SJCRH30 (cell line): ENCODE measurements at regions not wholly inside any gene's neighbourhood (a gene's known extent, or its start where the extent isn't known, plus 50 kb on each side); places are given as distances from the start of the nearest gene placed in this dataset.
"Not testable (repeated sequence)": the region's sequence is repeated elsewhere in the genome, so short reads cannot be mapped to it uniquely, and the experiment has no call there.

ENCODE experiments used
- DNase-seq, 2 experiments: peaks; one replicate each; pipeline ENCODE4 v3.0.0-alpha.2; 2015 to 2020
- H3K27ac ChIP-seq: fragments of 250-450 bp; sonication (Bioruptor Pico); 2 replicates; pipeline ENCODE4 v1.5.1; 2020; ENCODE audit warnings: mild to moderate bottlenecking, moderate library complexity
- H3K27me3 ChIP-seq: fragments of 250-450 bp; sonication (Bioruptor Pico); 2 replicates; pipeline ENCODE4 v1.5.1; 2020; ENCODE audit warnings: mild to moderate bottlenecking, moderate library complexity
- H3K36me3 ChIP-seq: fragments of 250-450 bp; sonication (Bioruptor Pico); 2 replicates; pipeline ENCODE4 v1.5.1; 2020; ENCODE audit warnings: mild to moderate bottlenecking, moderate library complexity
- H3K4me1 ChIP-seq: fragments of 250-450 bp; sonication (Bioruptor Pico); 2 replicates; pipeline ENCODE4 v1.5.1; 2020; ENCODE audit warnings: mild to moderate bottlenecking, moderate library complexity
- H3K4me3 ChIP-seq: fragments of 250-450 bp; sonication (Bioruptor Pico); 2 replicates; pipeline ENCODE4 v1.5.1; 2020; ENCODE audit warnings: mild to moderate bottlenecking, moderate library complexity
- H3K9me3 ChIP-seq: fragments of 250-450 bp; sonication (Bioruptor Pico); replicated peaks from 2 replicates; pipeline ENCODE4 v1.5.1; 2020; ENCODE audit warnings: mild to moderate bottlenecking, moderate library complexity

DNA sequence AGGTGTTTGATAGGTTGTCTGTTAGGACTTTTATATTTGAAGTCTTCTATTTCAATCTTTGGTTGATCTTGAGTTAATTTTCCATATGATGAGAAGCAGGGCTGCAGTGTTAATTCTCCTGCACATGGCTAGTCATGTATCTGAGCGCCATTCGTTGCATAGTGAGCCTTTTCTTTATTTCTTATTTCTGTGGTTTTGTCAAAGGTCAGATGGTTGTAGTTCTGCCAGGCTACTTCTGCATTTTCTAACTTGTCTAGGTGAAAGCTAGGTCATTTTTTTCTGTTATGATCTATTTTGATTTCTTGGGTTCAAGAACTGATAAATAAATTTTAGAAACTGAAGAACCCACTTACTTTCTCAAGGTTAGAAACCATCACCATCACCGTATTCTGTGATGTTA lies 56.7 kb downstream of the CCDC74A start:
- H3K4me3 ChIP-seq, result no peak overlapping the region
- no peaks in the 10 kb centered on the region for H3K36me3 ChIP-seq
- peaks cover 10% of the 10 kb centered on the region for H3K27me3 ChIP-seq
- H3K9me3 ChIP-seq, result no peaks in the 10 kb centered on the region
- no peaks in the 10 kb centered on the region for H3K4me1 ChIP-seq
- DNase-seq, result no peak
- no peak overlapping the region for H3K27ac ChIP-seq

GRCh38 chr2:131584940-131585339 lies 57.3 kb downstream of the CCDC74A start:
- Histone ChIP-seq H3K36me3 (no peaks in the 10 kb centered on the region), H3K27me3 (peaks cover 10% of the 10 kb centered on the region), H3K4me3 (no peak overlapping the region)

GRCh38 chr2:131588152-131588873 lies 60.6 kb downstream of the CCDC74A start:
- no peak overlapping the region for H3K4me3 ChIP-seq
- H3K27me3 ChIP-seq, result peaks cover 10% of the 10 kb centered on the region

More at GRCh38 chr2:131584940-131585339, 57.3 kb downstream of the CCDC74A start:
- Histone ChIP-seq H3K9me3 (no peaks in the 10 kb centered on the region), H3K4me1 (no peaks in the 10 kb centered on the region), H3K27ac (no peak overlapping the region)
- no peak for DNase-seq

GRCh38 chr2:131589126-131589525 lies 61.4 kb downstream of the CCDC74A start:
- DNase-seq, H3K36me3 ChIP-seq, H3K9me3 ChIP-seq, H3K27ac ChIP-seq, H3K4me3 ChIP-seq, H3K27me3 ChIP-seq, H3K4me1 ChIP-seq: not testable (repeated sequence)

More at GRCh38 chr2:131588152-131588873, 60.6 kb downstream of the CCDC74A start:
- no peak for DNase-seq
- Histone ChIP-seq H3K9me3 (no peaks in the 10 kb centered on the region), H3K27ac (no peak overlapping the region), H3K36me3 (no peaks in the 10 kb centered on the region), H3K4me1 (no peaks in the 10 kb centered on the region)

GRCh38 chr2:131590366-131590765 lies 62.7 kb downstream of the CCDC74A start:
- DNase-seq, result no peak
- Histone ChIP-seq H3K27me3 (peaks cover 10% of the 10 kb centered on the region), H3K36me3 (no peaks in the 10 kb centered on the region), H3K4me3 (no peak overlapping the region), H3K27ac (no peak overlapping the region), H3K4me1 (no peaks in the 10 kb centered on the region), H3K9me3 (no peaks in the 10 kb centered on the region)

- Histone ChIP-seq H3K36me3 (no peaks in the 10 kb centered on the region), H3K27ac (no peak overlapping the region), H3K9me3 (no peaks in the 10 kb centered on the region), H3K27me3 (peaks cover 10% of the 10 kb centered on the region), H3K4me3 (no peak overlapping the region), H3K4me1 (no peaks in the 10 kb centered on the region)
- DNase-seq, result no peak
These were observed 63.2 kb downstream of the CCDC74A start for GRCh38 chr2:131590896-131591295.

- H3K9me3 ChIP-seq, H3K27me3 ChIP-seq, H3K4me1 ChIP-seq, H3K36me3 ChIP-seq, DNase-seq, H3K4me3 ChIP-seq, H3K27ac ChIP-seq: not testable (repeated sequence)
These were observed 68.9 kb downstream of the CCDC74A start for GRCh38 chr2:131596561-131596960.

GRCh38 chr2:131602444-131602843 lies 74.8 kb downstream of the CCDC74A start:
- not testable (repeated sequence) for H3K4me3 ChIP-seq, H3K9me3 ChIP-seq, H3K36me3 ChIP-seq, H3K27me3 ChIP-seq, H3K27ac ChIP-seq, DNase-seq, H3K4me1 ChIP-seq

DNA sequence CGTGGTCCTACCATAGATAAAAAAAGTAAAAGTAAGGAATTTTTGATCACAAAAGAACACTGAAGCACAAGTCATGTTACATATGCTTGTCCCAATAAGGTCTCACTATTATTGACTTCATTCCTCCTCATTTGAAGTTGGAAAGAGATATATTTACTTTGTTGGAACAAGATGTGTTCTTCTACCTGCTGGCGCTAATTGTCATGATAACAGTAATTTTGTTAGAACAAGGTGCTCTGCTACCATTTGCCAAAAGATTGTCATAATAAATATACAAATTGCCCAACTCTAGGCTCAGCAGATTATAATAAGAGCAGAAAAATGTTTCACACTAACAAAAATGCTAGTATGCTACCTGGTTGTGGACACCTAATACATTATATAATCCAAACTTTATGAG lies 77.0 kb downstream of the CCDC74A start:
- H3K27me3 ChIP-seq, H3K27ac ChIP-seq, H3K36me3 ChIP-seq, DNase-seq, H3K4me3 ChIP-seq, H3K4me1 ChIP-seq, H3K9me3 ChIP-seq: not testable (repeated sequence)

DNA sequence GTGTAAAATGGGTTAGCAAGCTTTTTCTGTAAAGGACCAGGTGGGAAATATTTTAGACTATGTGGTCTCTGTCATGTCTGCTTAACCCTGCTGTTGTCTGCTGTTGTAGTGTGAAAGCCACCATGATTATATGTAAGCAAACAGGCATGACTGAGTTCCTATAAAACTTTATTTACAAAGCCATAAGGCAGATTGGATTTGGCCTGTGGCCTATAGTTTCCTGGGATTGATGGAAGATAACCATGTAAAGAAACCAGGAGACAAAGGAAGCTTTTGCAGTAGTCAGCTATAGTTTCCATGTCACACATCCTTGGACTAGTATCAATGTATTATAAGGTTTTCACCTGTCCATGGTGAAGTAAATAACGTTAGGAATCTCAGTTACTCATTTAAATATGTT lies 78.7 kb downstream of the CCDC74A start:
- H3K4me3 ChIP-seq, H3K4me1 ChIP-seq, H3K36me3 ChIP-seq, H3K27me3 ChIP-seq, H3K9me3 ChIP-seq, H3K27ac ChIP-seq, DNase-seq: not testable (repeated sequence)

GRCh38 chr2:131607056-131607455 lies 79.4 kb downstream of the CCDC74A start:
- not testable (repeated sequence) for H3K4me1 ChIP-seq, H3K27ac ChIP-seq, H3K4me3 ChIP-seq, H3K36me3 ChIP-seq, DNase-seq, H3K27me3 ChIP-seq, H3K9me3 ChIP-seq

DNA sequence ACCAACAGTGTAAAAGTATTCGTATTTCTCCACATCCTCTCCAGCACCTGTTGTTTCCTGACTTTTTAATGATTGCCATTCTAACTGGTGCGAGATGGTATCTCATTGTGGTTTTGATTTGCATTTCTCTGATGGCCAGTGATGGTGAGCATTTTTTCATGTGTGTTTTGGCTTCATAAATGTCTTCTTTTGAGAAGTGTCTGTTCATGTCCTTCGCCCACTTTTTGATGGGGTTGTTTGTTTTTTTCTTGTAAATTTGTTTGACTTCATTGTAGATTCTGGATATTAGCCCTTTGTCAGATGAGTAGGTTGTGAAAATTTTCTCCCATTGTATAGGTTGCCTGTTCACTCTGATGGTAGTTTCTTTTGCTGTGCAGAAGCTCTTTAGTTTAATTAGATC lies 86.9 kb downstream of the CCDC74A start:
- not testable (repeated sequence) for H3K4me1 ChIP-seq, H3K36me3 ChIP-seq, DNase-seq, H3K4me3 ChIP-seq, H3K27me3 ChIP-seq, H3K9me3 ChIP-seq, H3K27ac ChIP-seq

DNA sequence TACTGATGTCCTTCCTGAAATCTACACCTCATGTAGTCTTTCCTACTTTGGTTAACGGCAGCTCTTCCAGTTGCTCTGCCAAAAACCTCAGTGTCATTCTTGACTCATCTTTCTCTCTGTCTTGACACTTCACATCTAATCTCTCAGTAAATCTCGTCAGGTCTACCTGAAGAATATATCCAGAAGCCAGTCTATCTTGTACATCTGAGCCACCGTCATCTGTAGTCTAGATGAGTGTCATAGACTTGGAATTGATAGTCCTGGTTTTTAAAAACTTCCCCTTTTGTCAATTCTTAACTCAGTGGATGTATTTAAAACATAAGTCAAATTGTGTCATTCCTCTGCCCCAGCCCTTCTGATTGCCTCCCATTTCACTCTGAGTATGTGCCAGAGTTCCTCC lies 90.6 kb downstream of the CCDC74A start:
- H3K4me1 ChIP-seq, H3K4me3 ChIP-seq, H3K27me3 ChIP-seq, DNase-seq, H3K27ac ChIP-seq, H3K36me3 ChIP-seq, H3K9me3 ChIP-seq: not testable (repeated sequence)

- not testable (repeated sequence) for H3K36me3 ChIP-seq, H3K27me3 ChIP-seq, H3K4me3 ChIP-seq, DNase-seq, H3K27ac ChIP-seq, H3K4me1 ChIP-seq, H3K9me3 ChIP-seq
These were observed 95.2 kb downstream of the CCDC74A start for GRCh38 chr2:131622874-131623273.

DNA sequence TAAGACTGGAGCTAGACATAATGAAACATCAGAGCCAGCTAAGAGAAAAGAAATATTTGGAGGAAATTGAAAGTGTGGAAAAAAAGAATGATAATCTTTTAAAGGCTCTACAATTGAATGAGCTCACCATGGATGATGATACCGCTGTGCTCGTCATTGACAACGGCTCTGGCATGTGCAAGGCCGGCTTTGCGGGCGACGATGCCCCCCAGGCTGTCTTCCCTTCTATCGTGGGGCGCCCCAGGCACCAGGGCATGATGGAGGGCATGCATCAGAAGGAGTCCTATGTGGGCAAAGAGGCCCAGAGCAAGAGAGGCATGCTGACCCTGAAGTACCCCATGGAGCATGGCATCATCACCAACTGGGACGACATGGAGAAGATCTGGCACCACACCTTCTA lies 98.3 kb downstream of the CCDC74A start:
- H3K36me3 ChIP-seq, DNase-seq, H3K27ac ChIP-seq, H3K27me3 ChIP-seq, H3K4me3 ChIP-seq, H3K4me1 ChIP-seq, H3K9me3 ChIP-seq: not testable (repeated sequence)

GRCh38 chr2:131626565-131626964 lies 98.9 kb downstream of the CCDC74A start:
- H3K4me1 ChIP-seq, H3K9me3 ChIP-seq, H3K27ac ChIP-seq, H3K4me3 ChIP-seq, DNase-seq, H3K27me3 ChIP-seq, H3K36me3 ChIP-seq: not testable (repeated sequence)
